ENCODE measurements at regions not wholly inside any gene's neighbourhood (a gene's known extent, or its start where the extent isn't known, plus 50 kb on each side); places are given as distances from the start of the nearest gene placed in this dataset.

- DNase-seq (no peak), ATAC-seq (ENCODE audit: poor library complexity) (no peak)
- Histone ChIP-seq H3K4me3 (ENCODE audit: low read length) (no peak overlapping the region), H3K27me3 (ENCODE audit: control insufficient read depth in 1 of 2, insufficient read depth in 2 of 2, low read length in 2 of 2) (no peaks in the 10 kb centered on the region), H3K4me1 (ENCODE audit: insufficient read depth, low read length) (no peaks in the 10 kb centered on the region), H3K9me3 (ENCODE audit: control insufficient read depth in 1 of 2, insufficient read depth in 1 of 2, low read length in 2 of 2) (peaks cover 0 to 4% of the 10 kb centered on the region in 2 experiments), H3K27ac (ENCODE audit: low read depth in 1 of 2, low read length in 2 of 2) (no peak overlapping the region), H3K36me3 (ENCODE audit: insufficient read depth, low read length) (no peaks in the 10 kb centered on the region)
- H3K9me3 Mint-ChIP-seq: peaks cover 4% of the 10 kb centered on the region
- H3K4me3 Mint-ChIP-seq: no peak overlapping the region
- CTCF ChIA-PET: no interaction called here
- intact Hi-C loops (cut with DNase I, micrococcal nuclease): no loop called here
- H3K27me3 Mint-ChIP-seq: peaks cover 5% of the 10 kb centered on the region
- POLR2A ChIA-PET: no interaction called here
- no peaks in the 10 kb centered on the region for H3K4me1 Mint-ChIP-seq (ENCODE audit: low read depth)
- H3K36me3 Mint-ChIP-seq (ENCODE audit: low read depth): no peaks in the 10 kb centered on the region
- no peak for TF ChIP-seq CTCF (IDR thresholded peaks at IDR 0.05)
- H3K27ac Mint-ChIP-seq: no peak overlapping the region
Measured at GRCh38 chr12:105761075-105761474, 377.7 kb downstream of the NUAK1 start.

GRCh38 chr12:105764216-105764835, 374.4 kb downstream of the NUAK1 start:
- Histone ChIP-seq H3K4me3 (ENCODE audit: low read length) (no peak overlapping the region), H3K9me3 (ENCODE audit: control insufficient read depth in 1 of 2, insufficient read depth in 1 of 2, low read length in 2 of 2) (peaks cover 0 to 4% of the 10 kb centered on the region in 2 experiments), H3K27ac (ENCODE audit: low read depth in 1 of 2, low read length in 2 of 2) (no peak overlapping the region), H3K27me3 (ENCODE audit: control insufficient read depth in 1 of 2, insufficient read depth in 2 of 2, low read length in 2 of 2) (no peaks in the 10 kb centered on the region), H3K36me3 (ENCODE audit: insufficient read depth, low read length) (no peaks in the 10 kb centered on the region), H3K4me1 (ENCODE audit: insufficient read depth, low read length) (no peaks in the 10 kb centered on the region)
- H3K4me3 Mint-ChIP-seq: no peak overlapping the region
- TF ChIP-seq CTCF (IDR thresholded peaks at IDR 0.05): no peak
- H3K27ac Mint-ChIP-seq: no peak overlapping the region
- H3K36me3 Mint-ChIP-seq (ENCODE audit: low read depth): no peaks in the 10 kb centered on the region
- H3K4me1 Mint-ChIP-seq (ENCODE audit: low read depth): no peaks in the 10 kb centered on the region
- peaks cover 4% of the 10 kb centered on the region for H3K9me3 Mint-ChIP-seq
- DNase-seq (no peak), ATAC-seq (ENCODE audit: poor library complexity) (no peak)
- ChIA-PET CTCF (no interaction called here), POLR2A (no interaction called here)
- peaks cover 10% of the 10 kb centered on the region for H3K27me3 Mint-ChIP-seq
- intact Hi-C loops (cut with DNase I, micrococcal nuclease): no loop called here

GRCh38 chr12:105765053-105766014, 373.4 kb downstream of the NUAK1 start:
- no peak for DNase-seq
- no peaks in the 10 kb centered on the region for H3K36me3 ChIP-seq (ENCODE audit: insufficient read depth, low read length)
- Mint-ChIP-seq H3K9me3 (peaks cover 4% of the 10 kb centered on the region), H3K27ac (no peak overlapping the region), H3K27me3 (peaks cover 10% of the 10 kb centered on the region), H3K4me3 (no peak overlapping the region), H3K36me3 (ENCODE audit: low read depth) (no peaks in the 10 kb centered on the region), H3K4me1 (ENCODE audit: low read depth) (no peaks in the 10 kb centered on the region)
- ChIA-PET POLR2A (no interaction called here), CTCF (no interaction called here)
- no peak overlapping the region for H3K4me3 ChIP-seq (ENCODE audit: low read length)
- intact Hi-C loops (cut with DNase I, micrococcal nuclease): no loop called here
- H3K9me3 ChIP-seq (ENCODE audit: control insufficient read depth in 1 of 2, insufficient read depth in 1 of 2, low read length in 2 of 2): peaks cover 0 to 4% of the 10 kb centered on the region in 2 experiments
- H3K27ac ChIP-seq (ENCODE audit: low read depth in 1 of 2, low read length in 2 of 2): no peak overlapping the region
- TF ChIP-seq CTCF (IDR thresholded peaks at IDR 0.05): no peak
- no peaks in the 10 kb centered on the region for H3K27me3 ChIP-seq (ENCODE audit: control insufficient read depth in 1 of 2, insufficient read depth in 2 of 2, low read length in 2 of 2)
- no peak for ATAC-seq (ENCODE audit: poor library complexity)
- H3K4me1 ChIP-seq (ENCODE audit: insufficient read depth, low read length): no peaks in the 10 kb centered on the region

All from CD4-positive, alpha-beta T cell (primary cell).